ENCODE measurements at regions not wholly inside any gene's neighbourhood (a gene's known extent, or its start where the extent isn't known, plus 50 kb on each side); places are given as distances from the start of the nearest gene placed in this dataset.

GRCh38 chr9:83155733-83156132 is 92.8 kb upstream of the RASEF start (continued):
- TF ChIP-seq ZNF24 (tag by site-specific recombination; IDR thresholded peaks at IDR 0.05): no peak

GRCh38 chr9:83154821-83155220 is 91.9 kb upstream of the RASEF start:
- Histone ChIP-seq H3K36me3 (ENCODE audit: control insufficient read depth in 2 of 2, insufficient read depth in 1 of 2, low read length in 2 of 2) (no peaks in the 10 kb centered on the region), H3K27ac (ENCODE audit: extremely low read depth, low read depth, low read length) (no peak overlapping the region), H3K4me3 (ENCODE audit: low read depth, low read length) (no peak overlapping the region), H3K9me3 (ENCODE audit: control insufficient read depth, insufficient read depth, low read depth, low read length) (no peaks in the 10 kb centered on the region), H3K4me1 (ENCODE audit: control insufficient read depth, insufficient read depth, low read length) (no peaks in the 10 kb centered on the region)
- ChIA-PET CTCF (no interaction called here), POLR2A (no interaction called here)
- no peak for TF ChIP-seq ZNF274 (IDR thresholded peaks at IDR 0.05; ENCODE audit: low read length)
- TF ChIP-seq ZNF274 (tag by site-specific recombination; IDR thresholded peaks at IDR 0.05; ENCODE audit: borderline replicate concordance): no peak

GRCh38 chr9:83154087-83154736 is 91.3 kb upstream of the RASEF start:
- CTCF ChIA-PET: no interaction called here
- Histone ChIP-seq H3K27ac (ENCODE audit: extremely low read depth, low read depth, low read length) (no peak overlapping the region), H3K4me1 (ENCODE audit: control insufficient read depth, insufficient read depth, low read length) (no peaks in the 10 kb centered on the region), H3K36me3 (ENCODE audit: control insufficient read depth in 2 of 2, insufficient read depth in 1 of 2, low read length in 2 of 2) (no peaks in the 10 kb centered on the region), H3K9me3 (ENCODE audit: control insufficient read depth, insufficient read depth, low read depth, low read length) (no peaks in the 10 kb centered on the region), H3K4me3 (ENCODE audit: low read depth, low read length) (no peak overlapping the region)
- POLR2A ChIA-PET: no interaction called here
- TF ChIP-seq PATZ1 (tag by site-specific recombination; IDR thresholded peaks at IDR 0.05): no peak
- no peak for TF ChIP-seq EGR2 (tag by site-specific recombination; IDR thresholded peaks at IDR 0.05; ENCODE audit: low read depth)
- no peak for TF ChIP-seq IKZF3 (tag by site-specific recombination; IDR thresholded peaks at IDR 0.05)
- TF ChIP-seq ZNF140 (tag by site-specific recombination; IDR thresholded peaks at IDR 0.05): no peak
- no peak for TF ChIP-seq ZBTB10 (tag by site-specific recombination; IDR thresholded peaks at IDR 0.05)
- TF ChIP-seq ZSCAN16 (tag by site-specific recombination; IDR thresholded peaks at IDR 0.05): no peak
- no peak for TF ChIP-seq ZNF169 (tag by site-specific recombination; IDR thresholded peaks at IDR 0.05)
- no peak for TF ChIP-seq ZNF701 (tag by site-specific recombination; IDR thresholded peaks at IDR 0.05)
- TF ChIP-seq ZSCAN4 (tag by site-specific recombination; IDR thresholded peaks at IDR 0.05): no peak
- TF ChIP-seq RBAK (tag by site-specific recombination; IDR thresholded peaks at IDR 0.05): no peak
- no peak for TF ChIP-seq ZNF704 (tag by site-specific recombination; IDR thresholded peaks at IDR 0.05)
- no peak for TF ChIP-seq ZNF654 (tag by site-specific recombination; IDR thresholded peaks at IDR 0.05; ENCODE audit: low read depth)
- no peak for TF ChIP-seq ZBTB6 (tag by site-specific recombination; IDR thresholded peaks at IDR 0.05)
- no peak for TF ChIP-seq ZNF148 (tag by site-specific recombination; IDR thresholded peaks at IDR 0.05; ENCODE audit: borderline replicate concordance)
- no peak for TF ChIP-seq ZBTB7A (tag by site-specific recombination; IDR thresholded peaks at IDR 0.05; ENCODE audit: low read depth)
- TF ChIP-seq GLI2 (tag by site-specific recombination; IDR thresholded peaks at IDR 0.05; ENCODE audit: borderline replicate concordance, low read depth): no peak
- no peak for TF ChIP-seq ZNF280C (tag by site-specific recombination; IDR thresholded peaks at IDR 0.05)

Measured in HEK293 (cell line).